Trophoblast cell (in vitro differentiated cells and primary cell): ENCODE measurements at regions not wholly inside any gene's neighbourhood (a gene's known extent, or its start where the extent isn't known, plus 50 kb on each side); places are given as distances from the start of the nearest gene placed in this dataset.

Experiments used
- DNase-seq, 2 donors: peaks; one replicate each; pipeline ENCODE4 v3.0.0-alpha.2; 2016
- H2AFZ ChIP-seq: 2 replicates; pipeline ENCODE4 v1.6.1; 2013; ENCODE audit warnings: low read length, moderate library complexity, mild to moderate bottlenecking; ENCODE audit not compliant: insufficient read depth, poor library complexity
- H2AK5ac ChIP-seq: 2 replicates; pipeline ENCODE4 v1.6.1; 2013; ENCODE audit warnings: mild to moderate bottlenecking, low read length
- H2BK120ac ChIP-seq: 2 replicates; pipeline ENCODE4 v1.6.1; 2013; ENCODE audit warnings: low read length, mild to moderate bottlenecking, moderate library complexity; ENCODE audit not compliant: insufficient read depth, poor library complexity
- H2BK12ac ChIP-seq: 2 replicates; pipeline ENCODE4 v1.6.1; 2013; ENCODE audit warnings: mild to moderate bottlenecking, low read length, moderate library complexity
- H2BK5ac ChIP-seq: 2 replicates; pipeline ENCODE4 v1.6.1; 2013; ENCODE audit warnings: low read length, low read depth, moderate library complexity, mild to moderate bottlenecking; ENCODE audit not compliant: poor library complexity
- H3K14ac ChIP-seq: 2 replicates; pipeline ENCODE4 v1.6.1; 2013; ENCODE audit warnings: mild to moderate bottlenecking, low read length
- H3K18ac ChIP-seq: 2 replicates; pipeline ENCODE4 v1.6.1; 2013; ENCODE audit warnings: mild to moderate bottlenecking, low read length
- H3K23ac ChIP-seq: 2 replicates; pipeline ENCODE4 v1.6.1; 2013; ENCODE audit warnings: low read length
- H3K27ac ChIP-seq: 2 replicates; pipeline ENCODE4 v1.5.1; 2013; ENCODE audit warnings: low read depth, mild to moderate bottlenecking, inconsistent platforms, low read length, moderate library complexity
- H3K27me3 ChIP-seq: 2 replicates; pipeline ENCODE4 v1.6.1; 2013; ENCODE audit warnings: inconsistent platforms, mild to moderate bottlenecking, low read length, moderate library complexity; ENCODE audit not compliant: insufficient read depth
- H3K36me3 ChIP-seq, 2 experiments: 1 replicate in 1 of 2; 2 replicates in 1 of 2; pipeline ENCODE4 v1.6.1; 2013; ENCODE audit warnings: low read length in 2 of 2, mild to moderate bottlenecking in 2 of 2, moderate library complexity in 1 of 2; ENCODE audit not compliant: insufficient read depth in 2 of 2, control insufficient read depth in 1 of 2
- H3K4ac ChIP-seq: 2 replicates; pipeline ENCODE4 v1.6.1; 2013; ENCODE audit warnings: low read depth, mild to moderate bottlenecking, low read length, moderate library complexity
- H3K4me1 ChIP-seq, 2 experiments: 1 replicate in 1 of 2; 2 replicates in 1 of 2; pipeline ENCODE4 v1.6.1; 2013; ENCODE audit warnings: low read length in 2 of 2, mild to moderate bottlenecking in 2 of 2, moderate library complexity in 1 of 2; ENCODE audit not compliant: insufficient read depth in 2 of 2, control insufficient read depth in 1 of 2
- H3K4me2 ChIP-seq: 2 replicates; pipeline ENCODE4 v1.6.1; 2013; ENCODE audit warnings: inconsistent platforms, mild to moderate bottlenecking, low read length, moderate library complexity
- H3K4me3 ChIP-seq: 2 replicates; pipeline ENCODE4 v1.5.1; 2013; ENCODE audit warnings: mild to moderate bottlenecking, low read depth, low read length, inconsistent platforms
- H3K79me1 ChIP-seq: one replicate; pipeline ENCODE4 v1.6.1; 2013; ENCODE audit warnings: low read length
- H3K79me2 ChIP-seq: 2 replicates; pipeline ENCODE4 v1.6.1; 2013; ENCODE audit warnings: low read length, mild to moderate bottlenecking; ENCODE audit not compliant: control insufficient read depth, insufficient read depth, poor library complexity
- H3K9ac ChIP-seq: 2 replicates; pipeline ENCODE4 v1.6.1; 2013; ENCODE audit warnings: mild to moderate bottlenecking, low read length
- H3K9me3 ChIP-seq: 2 replicates; pipeline ENCODE4 v1.6.1; 2013; ENCODE audit warnings: low read depth, mild to moderate bottlenecking, control low read depth, inconsistent platforms, low read length; ENCODE audit not compliant: insufficient read depth
- H4K12ac ChIP-seq: 2 replicates; pipeline ENCODE4 v1.6.1; 2013; ENCODE audit warnings: low read depth, mild to moderate bottlenecking, low read length, moderate library complexity
- H4K8ac ChIP-seq: 2 replicates; pipeline ENCODE4 v1.6.1; 2013; ENCODE audit warnings: low read depth, mild to moderate bottlenecking, low read length, moderate library complexity
- H4K91ac ChIP-seq: one replicate; pipeline ENCODE4 v1.6.1; 2013; ENCODE audit warnings: low read depth, mild to moderate bottlenecking, low read length, moderate library complexity
- WGBS: extraction: QIAGEN DNeasy Blood & Tissue Kit; methylation state at CpG from one replicate; pipeline ENCODE4 v1.1.7; 2013; ENCODE audit warnings: missing lambda C conversion rate; ENCODE audit not compliant: insufficient read length, insufficient coverage; ENCODE audit errors: extremely low coverage; 5-methylcytosine and 5-hydroxymethylcytosine counted together

DNA sequence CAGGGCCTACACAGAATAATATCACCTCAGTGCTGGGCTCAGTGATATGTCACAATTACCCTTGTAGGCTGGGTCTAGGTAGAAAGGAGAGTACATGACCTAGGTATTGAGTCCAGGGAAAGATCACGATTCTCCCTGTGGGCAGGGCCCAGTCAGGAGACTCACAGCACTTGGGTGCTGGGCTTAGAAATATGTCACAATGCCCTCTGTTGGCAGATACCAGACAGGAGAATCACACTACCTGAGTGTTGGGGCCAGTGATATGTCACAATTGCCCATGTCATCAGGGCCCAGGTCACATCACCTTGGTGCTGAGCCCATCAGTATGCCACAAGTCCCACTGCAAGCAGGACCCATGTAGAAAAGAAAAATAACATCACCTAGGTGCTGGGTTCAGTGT is 2105.5 kb downstream of the TP53TG3F start:
- Histone ChIP-seq H3K9ac (no peak overlapping the region), H3K36me3 (no peaks in the 10 kb centered on the region), H3K4me3 (no peak overlapping the region), H3K9me3 (peaks cover 42% of the 10 kb centered on the region), H3K4me1 (no peaks in the 10 kb centered on the region), H3K18ac (no peak overlapping the region), H3K4me2 (no peak overlapping the region), H2AK5ac (no peak overlapping the region), H2AFZ (no peak overlapping the region), H3K14ac (no peak overlapping the region), H3K79me1 (no peaks in the 10 kb centered on the region), H3K4ac (no peak overlapping the region), H2BK120ac (no peak overlapping the region), H4K12ac (no peak overlapping the region), H2BK5ac (no peak overlapping the region), H2BK12ac (no peak overlapping the region), H4K91ac (no peak overlapping the region), H3K27ac (no peak overlapping the region), H3K27me3 (no peaks in the 10 kb centered on the region), H4K8ac (no peak overlapping the region), H3K79me2 (no peaks in the 10 kb centered on the region), H3K23ac (no peak overlapping the region)
- no CpG with 5 or more reads among the region's 1 CpG for WGBS
- no peak for DNase-seq

DNA sequence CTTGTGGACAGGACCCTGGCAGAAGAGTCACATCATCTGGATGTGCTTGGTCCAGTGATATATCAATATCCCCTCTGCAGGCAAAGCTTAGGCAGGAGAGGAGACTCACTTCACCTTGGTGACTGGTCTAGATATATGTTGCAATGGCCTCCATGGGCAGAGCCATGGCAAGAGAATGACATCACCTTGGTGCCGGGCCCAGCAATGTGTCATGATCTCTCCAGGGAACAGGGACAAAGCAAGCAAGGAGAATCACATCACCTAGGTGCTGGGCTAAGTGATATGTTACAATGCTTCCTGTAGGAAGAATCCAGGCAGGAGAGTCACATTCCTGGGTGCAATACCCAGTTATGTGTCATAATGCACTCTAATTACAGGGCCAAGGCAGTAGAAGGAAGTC is 2106.2 kb downstream of the TP53TG3F start:
- WGBS, result no CpG with 5 or more reads among the region's 1 CpG
- Histone ChIP-seq H3K79me1 (no peaks in the 10 kb centered on the region), H3K4me1 (no peaks in the 10 kb centered on the region), H2BK12ac (no peak overlapping the region), H4K8ac (no peak overlapping the region), H4K91ac (no peak overlapping the region), H2AK5ac (no peak overlapping the region), H3K9ac (no peak overlapping the region), H3K4me2 (no peak overlapping the region), H2BK5ac (no peak overlapping the region), H3K18ac (no peak overlapping the region), H2AFZ (no peak overlapping the region), H4K12ac (no peak overlapping the region), H3K4ac (no peak overlapping the region), H3K27me3 (no peaks in the 10 kb centered on the region), H3K79me2 (no peaks in the 10 kb centered on the region), H3K23ac (no peak overlapping the region), H2BK120ac (no peak overlapping the region), H3K9me3 (peaks cover 45% of the 10 kb centered on the region), H3K14ac (no peak overlapping the region), H3K4me3 (no peak overlapping the region), H3K27ac (no peak overlapping the region), H3K36me3 (no peaks in the 10 kb centered on the region)
- DNase-seq, result no peak

DNA sequence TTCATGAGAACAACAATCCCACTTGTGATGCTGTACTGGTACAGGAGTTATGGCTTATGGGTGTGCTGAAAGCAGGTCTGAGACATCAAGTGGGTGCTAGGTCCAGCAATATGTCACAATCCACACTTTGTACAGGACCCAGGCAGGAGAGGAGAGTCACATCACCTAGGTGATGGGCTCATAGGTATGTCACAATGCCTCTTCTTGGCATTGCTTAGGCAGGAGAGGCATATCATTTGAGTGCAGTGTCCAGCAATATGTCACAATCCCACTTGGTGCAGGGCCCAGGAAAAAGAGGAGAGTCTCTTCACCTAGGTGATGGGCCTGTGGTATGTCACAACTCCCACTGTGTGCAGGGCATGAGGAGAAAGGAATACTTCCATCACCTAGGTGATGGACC is 2110.0 kb downstream of the TP53TG3F start:
- Histone ChIP-seq H3K4ac (no peak overlapping the region), H2BK120ac (no peak overlapping the region), H3K79me2 (no peaks in the 10 kb centered on the region), H3K18ac (no peak overlapping the region), H2BK5ac (no peak overlapping the region), H3K79me1 (no peaks in the 10 kb centered on the region), H2AFZ (no peak overlapping the region), H3K4me1 (no peaks in the 10 kb centered on the region), H3K23ac (no peak overlapping the region), H2AK5ac (no peak overlapping the region), H3K36me3 (no peaks in the 10 kb centered on the region), H3K27me3 (no peaks in the 10 kb centered on the region), H4K8ac (no peak overlapping the region), H3K9ac (no peak overlapping the region), H3K4me3 (no peak overlapping the region), H3K9me3 (peaks cover 58% of the 10 kb centered on the region), H3K27ac (no peak overlapping the region), H4K91ac (no peak overlapping the region), H2BK12ac (no peak overlapping the region), H4K12ac (no peak overlapping the region), H3K14ac (no peak overlapping the region), H3K4me2 (no peak overlapping the region)
- DNase-seq, result no peak

DNA sequence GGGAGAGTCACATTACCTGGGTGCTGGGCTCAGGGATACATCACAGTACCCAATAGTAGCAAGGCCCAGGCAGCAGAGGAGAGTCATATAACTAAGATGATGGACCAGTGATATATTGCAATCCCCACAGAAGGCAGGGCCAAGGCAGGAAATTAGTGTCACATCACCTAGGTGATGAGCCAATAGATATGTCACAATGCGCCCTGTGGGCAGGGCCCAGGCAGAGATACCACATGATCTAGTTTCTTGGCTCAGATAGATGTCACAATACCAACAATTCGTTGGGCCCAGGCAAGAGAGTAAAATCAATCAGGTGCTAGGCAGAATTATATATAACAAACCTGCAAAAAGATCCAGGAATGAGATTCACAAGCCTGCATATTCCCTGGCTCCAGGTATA is 2111.5 kb downstream of the TP53TG3F start:
- Histone ChIP-seq H3K9me3 (peaks cover 62% of the 10 kb centered on the region), H2BK12ac (no peak overlapping the region), H3K4ac (no peak overlapping the region), H4K12ac (no peak overlapping the region), H2BK5ac (no peak overlapping the region), H3K79me1 (no peaks in the 10 kb centered on the region), H3K14ac (no peak overlapping the region), H3K4me2 (no peak overlapping the region), H2AK5ac (no peak overlapping the region), H3K18ac (no peak overlapping the region), H3K4me1 (no peaks in the 10 kb centered on the region), H4K91ac (no peak overlapping the region), H3K23ac (no peak overlapping the region), H4K8ac (no peak overlapping the region), H3K4me3 (no peak overlapping the region), H3K9ac (no peak overlapping the region), H3K27ac (no peak overlapping the region), H2BK120ac (no peak overlapping the region), H2AFZ (no peak overlapping the region), H3K79me2 (no peaks in the 10 kb centered on the region), H3K27me3 (no peaks in the 10 kb centered on the region), H3K36me3 (no peaks in the 10 kb centered on the region)
- no peak for DNase-seq
- WGBS, result no CpG with 5 or more reads among the region's 2 CpGs

DNA sequence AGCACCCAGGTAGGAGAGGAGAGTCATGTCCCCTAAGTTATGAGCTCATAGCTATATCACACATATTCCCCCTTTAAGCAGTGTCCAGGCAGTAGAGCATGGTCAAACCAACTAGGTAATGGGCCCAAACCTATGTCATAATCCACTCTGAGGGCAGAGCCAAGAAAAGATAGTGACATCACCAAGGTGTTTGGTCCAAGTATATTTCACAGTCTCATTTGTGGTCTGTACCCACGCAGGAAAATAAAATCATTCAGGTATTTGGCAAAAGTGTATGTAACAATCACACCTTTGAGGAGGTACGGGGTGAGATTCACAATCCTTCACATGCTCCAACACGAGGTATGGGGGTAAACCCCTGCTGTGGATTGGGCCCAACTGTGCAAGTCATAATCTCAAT is 2112.8 kb downstream of the TP53TG3F start:
- H4K12ac ChIP-seq, result no peak overlapping the region
- H3K23ac ChIP-seq, result no peak overlapping the region
- no peaks in the 10 kb centered on the region for H3K79me2 ChIP-seq
- peaks cover 68% of the 10 kb centered on the region for H3K9me3 ChIP-seq
- H3K18ac ChIP-seq, result no peak overlapping the region
- no peak overlapping the region for H2BK12ac ChIP-seq
- H3K4ac ChIP-seq, result no peak overlapping the region
- H3K4me1 ChIP-seq, result no peaks in the 10 kb centered on the region
- H3K9ac ChIP-seq, result no peak overlapping the region
- no peak overlapping the region for H3K4me3 ChIP-seq
- no peak overlapping the region for H3K27ac ChIP-seq
- no peak overlapping the region for H2BK120ac ChIP-seq
- no peak overlapping the region for H2AK5ac ChIP-seq
- no peak overlapping the region for H2BK5ac ChIP-seq
- H2AFZ ChIP-seq, result no peak overlapping the region
- H4K8ac ChIP-seq, result no peak overlapping the region
- no peak for DNase-seq
- H3K14ac ChIP-seq, result no peak overlapping the region
- H4K91ac ChIP-seq, result no peak overlapping the region
- no peaks in the 10 kb centered on the region for H3K79me1 ChIP-seq
- no peaks in the 10 kb centered on the region for H3K27me3 ChIP-seq
- H3K36me3 ChIP-seq, result no peaks in the 10 kb centered on the region
- H3K4me2 ChIP-seq, result no peak overlapping the region
- no CpG with 5 or more reads among the region's 3 CpGs for WGBS
